ENCODE measurements at regions not wholly inside any gene's neighbourhood (a gene's known extent, or its start where the extent isn't known, plus 50 kb on each side); places are given as distances from the start of the nearest gene placed in this dataset.

DNA sequence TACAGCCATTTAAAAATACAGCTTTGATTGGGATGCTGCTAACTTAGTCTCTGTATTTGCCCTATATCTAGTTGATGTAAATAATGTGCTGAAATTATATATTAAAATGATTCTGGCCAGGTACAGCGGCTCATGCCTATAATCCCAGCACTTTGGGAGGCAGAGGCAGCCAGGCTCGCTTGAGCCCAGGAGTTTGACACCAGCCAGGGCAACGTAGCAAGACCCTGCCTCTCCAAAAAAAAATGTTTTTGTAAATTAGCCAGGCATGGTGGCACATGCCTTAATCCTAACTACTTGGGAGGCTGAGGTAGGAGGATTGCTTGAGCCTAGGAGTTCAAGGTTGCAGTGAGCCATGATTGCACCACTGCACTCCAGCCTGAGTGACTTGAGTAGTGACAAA lies 143.8 kb upstream of the CELF2 start:
- peak overlapping the region; percentile 59; the same call in 1 of the 2 replicates for H3K4ac ChIP-seq (ENCODE audit: low read depth, low read length)
- H4K91ac ChIP-seq (ENCODE audit: insufficient read depth, low read depth, low read length), result no peak overlapping the region
- ATAC-seq (ENCODE audit: low read depth) (no peak), DNase-seq (no peak)
- dilution Hi-C loops (cut with HindIII; ENCODE audit: low sequenced_read_pairs, unreplicated experiment) (no loop called here), intact Hi-C loops (cut with micrococcal nuclease) (loop anchor here (2.0 kb wide), 1 partner anchor 49 kb away; no protein-coding TSS in a partner anchor), in situ Hi-C loops (cut with MboI; ENCODE audit: low sequenced_read_pairs) (no loop called here)
- peak overlapping the region; percentile 64; the same call in 1 of the 2 replicates for H3K18ac ChIP-seq (ENCODE audit: low read depth, low read length)
- no peak overlapping the region; a peak in 1 of 4 replicates for H4K8ac ChIP-seq (ENCODE audit: low read depth in 2 of 2, low read length in 2 of 2)
- TF ChIP-seq RCOR1 (IDR thresholded peaks at IDR 0.05; ENCODE audit: insufficient replicate concordance, low read length) (no peak), SMC3 (IDR thresholded peaks at IDR 0.05; ENCODE audit: low read depth, low read length) (no peak), RFX5 (IDR thresholded peaks at IDR 0.05; ENCODE audit: low read depth, low read length) (no peak), MAZ (IDR thresholded peaks at IDR 0.05; ENCODE audit: borderline replicate concordance, low read depth, low read length) (no peak), BHLHE40 (IDR thresholded peaks at IDR 0.05; ENCODE audit: low read depth, low read length) (no peak), FOS (IDR thresholded peaks at IDR 0.05; ENCODE audit: low read depth, low read length) (no peak), CHD1 (IDR thresholded peaks at IDR 0.05; ENCODE audit: low read depth, low read length) (no peak), CEBPB (IDR thresholded peaks at IDR 0.05; ENCODE audit: low read depth, low read length) (no peak), RAD21 (IDR thresholded peaks at IDR 0.05; ENCODE audit: low read length) (no peak), NFE2L2 (IDR thresholded peaks at IDR 0.05; ENCODE audit: low read depth, low read length) (no peak), POLR2A (IDR thresholded peaks at IDR 0.05; ENCODE audit: low read depth, low read length) (no peak), MAFK (IDR thresholded peaks at IDR 0.05; ENCODE audit: low read depth, low read length) (no peak), MXI1 (IDR thresholded peaks at IDR 0.05; ENCODE audit: borderline replicate concordance, low read depth, low read length) (no peak)
- TF ChIP-seq, protein P1, sequence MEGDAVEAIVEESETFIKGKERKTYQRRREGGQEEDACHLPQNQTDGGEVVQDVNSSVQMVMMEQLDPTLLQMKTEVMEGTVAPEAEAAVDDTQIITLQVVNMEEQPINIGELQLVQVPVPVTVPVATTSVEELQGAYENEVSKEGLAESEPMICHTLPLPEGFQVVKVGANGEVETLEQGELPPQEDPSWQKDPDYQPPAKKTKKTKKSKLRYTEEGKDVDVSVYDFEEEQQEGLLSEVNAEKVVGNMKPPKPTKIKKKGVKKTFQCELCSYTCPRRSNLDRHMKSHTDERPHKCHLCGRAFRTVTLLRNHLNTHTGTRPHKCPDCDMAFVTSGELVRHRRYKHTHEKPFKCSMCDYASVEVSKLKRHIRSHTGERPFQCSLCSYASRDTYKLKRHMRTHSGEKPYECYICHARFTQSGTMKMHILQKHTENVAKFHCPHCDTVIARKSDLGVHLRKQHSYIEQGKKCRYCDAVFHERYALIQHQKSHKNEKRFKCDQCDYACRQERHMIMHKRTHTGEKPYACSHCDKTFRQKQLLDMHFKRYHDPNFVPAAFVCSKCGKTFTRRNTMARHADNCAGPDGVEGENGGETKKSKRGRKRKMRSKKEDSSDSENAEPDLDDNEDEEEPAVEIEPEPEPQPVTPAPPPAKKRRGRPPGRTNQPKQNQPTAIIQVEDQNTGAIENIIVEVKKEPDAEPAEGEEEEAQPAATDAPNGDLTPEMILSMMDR (conservative IDR thresholded peaks at IDR 0.05; ENCODE audit: low read depth, low read length), result no peak
- TF ChIP-seq, protein P2, sequence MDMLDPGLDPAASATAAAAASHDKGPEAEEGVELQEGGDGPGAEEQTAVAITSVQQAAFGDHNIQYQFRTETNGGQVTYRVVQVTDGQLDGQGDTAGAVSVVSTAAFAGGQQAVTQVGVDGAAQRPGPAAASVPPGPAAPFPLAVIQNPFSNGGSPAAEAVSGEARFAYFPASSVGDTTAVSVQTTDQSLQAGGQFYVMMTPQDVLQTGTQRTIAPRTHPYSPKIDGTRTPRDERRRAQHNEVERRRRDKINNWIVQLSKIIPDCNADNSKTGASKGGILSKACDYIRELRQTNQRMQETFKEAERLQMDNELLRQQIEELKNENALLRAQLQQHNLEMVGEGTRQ (IDR thresholded peaks at IDR 0.05; ENCODE audit: low read depth, low read length), result no peak
- TF ChIP-seq, protein P3, sequence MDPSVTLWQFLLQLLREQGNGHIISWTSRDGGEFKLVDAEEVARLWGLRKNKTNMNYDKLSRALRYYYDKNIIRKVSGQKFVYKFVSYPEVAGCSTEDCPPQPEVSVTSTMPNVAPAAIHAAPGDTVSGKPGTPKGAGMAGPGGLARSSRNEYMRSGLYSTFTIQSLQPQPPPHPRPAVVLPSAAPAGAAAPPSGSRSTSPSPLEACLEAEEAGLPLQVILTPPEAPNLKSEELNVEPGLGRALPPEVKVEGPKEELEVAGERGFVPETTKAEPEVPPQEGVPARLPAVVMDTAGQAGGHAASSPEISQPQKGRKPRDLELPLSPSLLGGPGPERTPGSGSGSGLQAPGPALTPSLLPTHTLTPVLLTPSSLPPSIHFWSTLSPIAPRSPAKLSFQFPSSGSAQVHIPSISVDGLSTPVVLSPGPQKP (IDR thresholded peaks at IDR 0.05; ENCODE audit: borderline replicate concordance, low read depth, low read length), result no peak
- no peak overlapping the region for H3K27ac ChIP-seq (ENCODE audit: insufficient read depth, low read length)
- peaks cover 7% of the 10 kb centered on the region; the same call in 1 of the 2 replicates for H3K9me1 ChIP-seq (ENCODE audit: insufficient read depth, low read length)
- H3K56ac ChIP-seq (ENCODE audit: extremely low read depth, insufficient read depth, low read length), result no peak overlapping the region
- 0 out of 2 replicates have a peak overlapping the region, but pooled peaks have one; percentile 26 for H3K14ac ChIP-seq (replicated peaks; ENCODE audit: low read depth, low read length)
- H2BK5ac ChIP-seq (ENCODE audit: low read depth, low read length, poor library complexity, severe bottlenecking), result no peak overlapping the region
- no peak overlapping the region for H3K4me2 ChIP-seq (ENCODE audit: low read depth, low read length)
- H3K9ac ChIP-seq (ENCODE audit: low read depth, low read length), result no peak overlapping the region
- H3K36me3 ChIP-seq (ENCODE audit: control insufficient read depth, insufficient read depth, low read length), result no peaks in the 10 kb centered on the region
- BruUV-seq (replicated peaks), result no TSS peak
- H3K23ac ChIP-seq (ENCODE audit: low read depth, low read length), result no peak overlapping the region
- H4K20me1 ChIP-seq (ENCODE audit: insufficient read depth, low read length), result no peaks in the 10 kb centered on the region
- H2BK15ac ChIP-seq (ENCODE audit: low read depth, low read length), result no peak overlapping the region; the same call in 2 of the 3 replicates
- 90% methylated on average over 2 of the region's 3 CpGs; no CpG with 5 or more reads in 1 of the 2 experiments for WGBS, 2 experiments (ENCODE audit: extremely low coverage in 2 of 2, insufficient read length in 1 of 2)
- H4K5ac ChIP-seq (ENCODE audit: low read depth, low read length), result no peak overlapping the region
- no peak overlapping the region for H2AK5ac ChIP-seq (ENCODE audit: low read depth, low read length)
- H3K79me1 ChIP-seq (ENCODE audit: low read depth in 1 of 2, low read length in 2 of 2), result no peaks in the 10 kb centered on the region
- H3K4me3 ChIP-seq (ENCODE audit: insufficient read depth, low read depth, low read length), result no peak overlapping the region
- peaks cover 11% of the 10 kb centered on the region; the same call in 1 of the 2 replicates for H3K4me1 ChIP-seq (ENCODE audit: control insufficient read depth, insufficient read depth, low read length)
- no peaks in the 10 kb centered on the region for H3K27me3 ChIP-seq (ENCODE audit: control insufficient read depth, insufficient read depth, low read length)
- H2AK9ac ChIP-seq (replicated peaks; ENCODE audit: low read depth, low read length, poor library complexity), result no peak overlapping the region
- H2AFZ ChIP-seq (replicated peaks; ENCODE audit: low read length, poor library complexity), result no peak overlapping the region
- CTCF ChIA-PET, result no interaction called here
- no peaks in the 10 kb centered on the region for H3K9me3 ChIP-seq (ENCODE audit: control insufficient read depth, insufficient read depth, low read length)
- H2BK120ac ChIP-seq (ENCODE audit: low read depth, low read length), result no peak overlapping the region
- POLR2A ChIA-PET (ENCODE audit: unreplicated experiment), result no interaction called here
- no peak overlapping the region for H2BK20ac ChIP-seq (ENCODE audit: low read depth, low read length)

All from IMR-90 (cell line).